MCF 10A (cell line): ENCODE measurements at regions not wholly inside any gene's neighbourhood (a gene's known extent, or its start where the extent isn't known, plus 50 kb on each side); places are given as distances from the start of the nearest gene placed in this dataset.
"Not testable (repeated sequence)": the region's sequence is repeated elsewhere in the genome, so short reads cannot be mapped to it uniquely, and the experiment has no call there.

Experiments
- BruUV-seq: library from RNA; stranded (reverse); fragments of 400-500 nt; replicated peaks from 2 replicates; lab custom pipeline; 2021; lab: Mats Ljungman, UMichigan
- CTCF ChIA-PET: fragments of 300-600 bp; sonication (Branson Sonifier 250); formaldehyde crosslinking; extraction: SDS; loops from one replicate; lab custom pipeline; 2021; ENCODE audit warnings: antibody characterized with exemption, inconsistent platforms; lab: Yijun Ruan, JAX
- POLR2A ChIA-PET: fragments of 300-600, 350-650 bp; sonication (Branson Sonifier 250); formaldehyde crosslinking; extraction: SDS; loops from one replicate; lab custom pipeline; 2020; ENCODE audit warnings: antibody characterized with exemption, inconsistent platforms; lab: Yijun Ruan, JAX
- DNase-seq: peaks from one replicate; pipeline ENCODE4 v3.0.0-alpha.2; 2018; ENCODE audit not compliant: unreplicated experiment
- H3K27ac Mint-ChIP-seq: one replicate; pipeline ENCODE4 v1.8.0; 2022; ENCODE audit warnings: mild to moderate bottlenecking, low read depth, mixed read lengths; ENCODE audit not compliant: unreplicated experiment
- H3K27me3 Mint-ChIP-seq: one replicate; pipeline ENCODE4 v1.8.0; 2022; ENCODE audit warnings: mixed read lengths; ENCODE audit not compliant: insufficient read depth, unreplicated experiment
- H3K36me3 Mint-ChIP-seq: one replicate; pipeline ENCODE4 v1.8.0; 2022; ENCODE audit warnings: mild to moderate bottlenecking, moderate library complexity, mixed read lengths; ENCODE audit not compliant: insufficient read depth, unreplicated experiment
- H3K4me1 Mint-ChIP-seq: one replicate; pipeline ENCODE4 v1.8.0; 2022; ENCODE audit warnings: mixed read lengths; ENCODE audit not compliant: insufficient read depth, unreplicated experiment
- H3K4me3 Mint-ChIP-seq: one replicate; pipeline ENCODE4 v1.8.0; 2022; ENCODE audit warnings: mild to moderate bottlenecking, moderate library complexity, mixed read lengths; ENCODE audit not compliant: unreplicated experiment
- H3K9me3 Mint-ChIP-seq: one replicate; pipeline ENCODE4 v1.8.0; 2022; ENCODE audit warnings: mixed read lengths; ENCODE audit not compliant: unreplicated experiment
- intact Hi-C: fragments of 100-400 bp; cut with micrococcal nuclease; formaldehyde crosslinking; loops from 2 replicates; pipeline ENCODE4 v1.14.1; 2022

- POLR2A ChIA-PET, DNase-seq, H3K36me3 Mint-ChIP-seq, H3K4me3 Mint-ChIP-seq, H3K27me3 Mint-ChIP-seq, H3K4me1 Mint-ChIP-seq, H3K9me3 Mint-ChIP-seq, H3K27ac Mint-ChIP-seq, BruUV-seq, intact Hi-C loops, CTCF ChIA-PET: not testable (repeated sequence)
Measured at GRCh38 chr2:89286448-89287080, 595.1 kb downstream of the RPIA start.

GRCh38 chr2:89287084-89287483 is 595.6 kb downstream of the RPIA start:
- DNase-seq, H3K4me1 Mint-ChIP-seq, H3K9me3 Mint-ChIP-seq, H3K27me3 Mint-ChIP-seq, intact Hi-C loops, BruUV-seq, H3K27ac Mint-ChIP-seq, CTCF ChIA-PET, H3K4me3 Mint-ChIP-seq, POLR2A ChIA-PET, H3K36me3 Mint-ChIP-seq: not testable (repeated sequence)

- H3K4me1 Mint-ChIP-seq, CTCF ChIA-PET, H3K9me3 Mint-ChIP-seq, POLR2A ChIA-PET, H3K36me3 Mint-ChIP-seq, DNase-seq, intact Hi-C loops, H3K27me3 Mint-ChIP-seq, H3K27ac Mint-ChIP-seq, BruUV-seq, H3K4me3 Mint-ChIP-seq: not testable (repeated sequence)
Measured at GRCh38 chr2:89291717-89292298, 600.3 kb downstream of the RPIA start.

GRCh38 chr2:89293399-89293798 is 601.9 kb downstream of the RPIA start:
- H3K36me3 Mint-ChIP-seq, H3K27ac Mint-ChIP-seq, CTCF ChIA-PET, BruUV-seq, POLR2A ChIA-PET, DNase-seq, H3K4me3 Mint-ChIP-seq, H3K9me3 Mint-ChIP-seq, H3K4me1 Mint-ChIP-seq, H3K27me3 Mint-ChIP-seq, intact Hi-C loops: not testable (repeated sequence)

- POLR2A ChIA-PET, BruUV-seq, H3K36me3 Mint-ChIP-seq, intact Hi-C loops, H3K4me3 Mint-ChIP-seq, H3K27ac Mint-ChIP-seq, H3K27me3 Mint-ChIP-seq, DNase-seq, CTCF ChIA-PET, H3K4me1 Mint-ChIP-seq, H3K9me3 Mint-ChIP-seq: not testable (repeated sequence)
Measured at GRCh38 chr2:89294335-89294734, 602.9 kb downstream of the RPIA start.

- CTCF ChIA-PET, DNase-seq: not testable (repeated sequence)
Measured at GRCh38 chr2:89296820-89297398, 605.4 kb downstream of the RPIA start.

GRCh38 chr2:89299196-89299595 is 607.7 kb downstream of the RPIA start:
- DNase-seq, CTCF ChIA-PET, POLR2A ChIA-PET, H3K27me3 Mint-ChIP-seq, H3K4me1 Mint-ChIP-seq, H3K9me3 Mint-ChIP-seq, H3K4me3 Mint-ChIP-seq, H3K27ac Mint-ChIP-seq, intact Hi-C loops, H3K36me3 Mint-ChIP-seq, BruUV-seq: not testable (repeated sequence)

More at GRCh38 chr2:89296820-89297398, 605.4 kb downstream of the RPIA start:
- POLR2A ChIA-PET, H3K4me3 Mint-ChIP-seq, H3K36me3 Mint-ChIP-seq, H3K9me3 Mint-ChIP-seq, intact Hi-C loops, H3K27me3 Mint-ChIP-seq, BruUV-seq, H3K27ac Mint-ChIP-seq, H3K4me1 Mint-ChIP-seq: not testable (repeated sequence)

- CTCF ChIA-PET, BruUV-seq, H3K4me3 Mint-ChIP-seq, DNase-seq, intact Hi-C loops, H3K27ac Mint-ChIP-seq, POLR2A ChIA-PET, H3K36me3 Mint-ChIP-seq, H3K9me3 Mint-ChIP-seq, H3K27me3 Mint-ChIP-seq, H3K4me1 Mint-ChIP-seq: not testable (repeated sequence)
Measured at GRCh38 chr2:89305623-89306022, 614.1 kb downstream of the RPIA start.
